ENCODE measurements at regions not wholly inside any gene's neighbourhood (a gene's known extent, or its start where the extent isn't known, plus 50 kb on each side); places are given as distances from the start of the nearest gene placed in this dataset.

DNA sequence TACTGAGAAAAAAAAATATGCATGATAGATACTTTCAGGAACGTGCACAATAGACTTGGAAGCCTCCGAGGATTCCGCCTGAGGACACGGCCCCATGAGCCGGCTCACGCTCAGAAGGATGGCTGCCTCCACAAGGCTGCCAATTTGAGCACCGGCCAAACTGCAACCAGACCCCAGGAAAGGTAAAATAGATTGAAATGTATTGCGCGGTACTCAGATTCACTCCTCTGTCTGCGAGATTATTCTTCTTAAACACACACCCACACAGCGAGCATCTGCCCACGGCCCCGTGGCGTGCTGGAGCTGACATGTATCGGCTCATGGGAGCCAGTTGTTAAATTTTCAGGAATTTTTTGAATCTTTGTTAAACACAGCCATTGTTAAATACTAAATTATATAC, 653.2 kb upstream of the MKI67 start:
- no peak for DNase-seq

DNA sequence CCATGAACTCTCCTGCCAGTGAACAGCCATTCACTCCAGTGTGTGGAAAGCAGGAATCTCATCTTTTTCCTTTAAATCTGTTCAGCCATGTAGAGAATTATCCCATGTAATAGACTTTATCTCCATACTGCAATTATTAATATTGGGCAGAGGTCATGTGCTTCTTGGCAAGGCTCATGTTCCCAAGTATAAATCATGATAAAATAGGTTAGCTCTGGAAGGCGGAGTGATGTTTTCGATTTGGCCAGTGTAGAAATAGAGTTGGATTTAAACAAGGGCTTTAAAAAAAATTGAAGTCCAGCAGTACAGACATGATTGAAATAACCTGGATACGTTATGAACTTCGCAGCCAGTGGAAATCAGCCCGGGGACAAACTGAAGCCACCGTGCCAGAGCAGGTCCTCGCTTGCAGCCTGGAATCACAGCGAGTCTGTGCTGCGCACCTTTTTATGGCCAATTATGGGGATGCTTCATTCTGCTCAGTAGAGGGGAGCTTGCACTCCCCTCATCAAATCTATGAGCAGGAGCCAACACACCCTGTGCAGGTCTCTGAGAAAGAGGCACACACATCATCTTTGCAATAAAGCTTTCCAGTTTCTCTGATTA, 654.0 kb upstream of the MKI67 start:
- no peak for DNase-seq

DNA sequence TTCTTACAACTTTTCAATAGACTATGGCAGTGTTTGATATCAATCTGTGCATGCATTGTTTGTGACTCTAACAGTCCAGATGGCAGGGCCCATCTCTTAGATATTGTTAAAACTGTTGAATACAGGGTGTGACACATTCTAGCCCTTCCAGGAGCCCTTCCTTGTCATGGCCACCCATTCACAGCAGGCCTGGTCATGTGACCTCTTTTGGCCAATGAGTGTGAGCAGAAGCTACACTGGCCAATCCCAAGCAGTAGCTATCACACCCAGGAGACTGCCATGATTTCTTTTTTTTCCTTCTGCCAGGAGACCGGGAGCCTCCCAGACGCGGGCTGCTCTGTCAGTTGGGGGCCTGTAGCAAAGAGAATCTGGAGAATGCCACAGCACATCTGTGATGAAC, 655.4 kb upstream of the MKI67 start:
- no peak for DNase-seq

DNA sequence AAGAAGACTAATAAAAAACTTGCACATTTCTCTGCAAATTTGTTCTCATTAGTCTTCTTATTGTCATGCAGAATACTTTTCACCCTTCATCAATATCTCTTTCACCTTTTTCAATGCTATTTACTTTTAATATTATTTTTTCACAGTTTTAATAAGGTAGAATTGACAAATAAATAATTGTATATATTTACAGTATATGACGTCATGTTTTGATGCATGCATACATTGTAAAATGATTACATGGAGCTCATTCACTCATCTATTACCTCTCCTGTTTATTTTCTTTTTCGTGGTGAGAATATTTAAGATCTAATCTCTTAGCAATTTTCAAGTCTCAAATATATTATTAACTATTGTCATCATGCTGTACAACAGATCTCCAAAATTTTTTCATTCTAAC, 658.2 kb upstream of the MKI67 start:
- no peak for DNase-seq

DNA sequence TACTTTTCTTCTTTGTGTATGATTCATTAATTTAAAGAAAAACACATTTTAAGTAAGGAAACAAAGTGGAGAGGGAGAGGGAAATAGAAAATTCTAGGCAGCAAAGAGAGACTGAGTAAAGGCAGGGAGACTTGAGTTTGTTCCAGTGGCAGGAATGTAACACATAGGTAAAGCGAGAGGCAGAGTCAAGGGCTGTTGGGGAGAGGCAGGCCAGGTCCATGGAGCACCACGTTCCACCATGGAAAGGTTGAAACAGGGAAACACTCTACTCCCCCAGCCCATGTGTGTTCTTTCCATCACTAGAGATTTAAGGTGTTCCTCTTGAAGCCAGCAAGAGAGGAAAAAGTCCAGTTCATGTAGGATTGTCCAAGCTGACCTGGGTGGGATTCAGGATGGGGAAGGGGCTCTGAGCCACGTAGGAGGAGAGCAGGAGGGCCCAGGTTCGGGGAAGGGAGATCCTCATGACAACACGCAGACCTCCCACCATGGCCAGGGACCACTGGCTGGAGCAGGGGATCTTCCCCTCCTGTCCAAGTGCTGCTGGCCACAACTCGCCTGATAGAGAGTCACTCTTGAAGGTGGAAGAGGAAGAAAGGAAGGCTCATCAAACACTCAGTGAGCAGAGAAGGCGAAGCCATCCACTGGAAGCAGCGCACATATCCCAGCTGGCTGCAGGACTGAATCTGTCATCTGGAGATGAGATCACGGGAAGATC, 666.4 kb upstream of the MKI67 start:
- no peak for DNase-seq

DNA sequence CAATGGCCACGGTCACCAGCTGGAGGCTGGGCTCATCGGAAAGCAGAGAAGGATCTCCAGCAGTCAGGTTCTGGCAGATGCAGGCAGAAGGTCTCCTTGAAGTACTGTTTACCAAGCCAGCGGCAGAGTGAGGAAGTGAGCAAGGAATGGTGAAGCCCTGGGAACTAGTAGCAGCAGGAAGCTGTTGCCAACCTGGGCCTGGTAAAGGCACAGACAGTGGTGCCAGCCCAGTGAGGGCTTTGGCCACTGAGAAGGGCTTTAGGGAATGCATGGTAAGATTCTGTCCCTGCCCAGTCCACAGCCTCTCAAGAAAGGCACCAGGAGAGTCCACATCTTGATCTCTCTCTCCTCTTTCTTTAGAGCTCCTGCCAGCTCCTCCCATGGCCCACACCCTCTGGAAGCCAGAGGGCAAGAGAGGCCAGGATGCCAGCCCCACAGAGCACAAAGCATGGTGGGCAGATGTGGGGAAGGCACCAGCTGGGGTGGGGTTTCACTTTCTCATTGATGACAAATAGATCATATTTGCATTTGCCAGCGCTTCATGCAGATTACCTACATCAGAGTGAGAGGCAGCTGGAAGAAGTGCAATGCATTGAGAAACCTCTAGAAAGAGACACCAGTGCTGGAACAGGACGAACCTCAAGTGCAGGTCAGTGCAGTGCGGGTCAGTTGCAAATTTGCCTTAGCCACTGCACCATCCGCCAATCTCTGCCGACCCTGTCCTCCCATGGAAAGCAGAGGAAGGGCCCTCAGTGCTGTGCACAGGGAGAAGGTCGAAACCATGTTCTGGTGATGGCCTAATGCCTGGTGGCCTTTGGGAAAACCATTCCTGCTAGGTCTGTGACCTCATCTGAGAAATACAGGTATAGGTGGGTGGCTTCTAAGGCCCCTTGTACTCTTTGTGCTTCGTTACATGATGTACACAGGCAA, 667.8 kb upstream of the MKI67 start:
- no peak for DNase-seq

DNA sequence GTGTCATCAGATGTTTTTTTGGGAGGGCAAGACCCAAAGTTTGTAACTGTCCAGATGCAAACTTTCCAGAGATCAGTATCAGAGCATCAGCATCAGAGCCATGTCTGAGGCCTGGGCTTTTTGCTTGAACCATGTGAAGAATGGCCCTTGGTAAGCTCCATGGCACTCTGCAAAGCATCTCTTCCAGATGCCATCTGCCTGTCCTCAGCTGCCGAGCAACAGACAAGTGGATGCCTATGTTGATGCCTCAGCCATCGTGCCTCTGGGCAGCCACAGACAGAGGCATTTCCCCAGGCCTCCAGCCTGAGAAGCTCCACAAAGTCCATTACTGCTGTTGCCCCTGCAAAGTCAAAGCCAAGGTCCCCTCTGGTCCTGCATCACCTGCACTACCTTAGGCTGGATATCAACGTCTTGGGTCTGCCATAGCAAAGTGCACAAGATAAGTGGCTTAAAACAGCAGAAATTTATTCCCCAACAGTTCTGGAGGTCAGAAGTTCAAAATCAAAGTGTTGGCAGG, 670.2 kb upstream of the MKI67 start:
- no peak for DNase-seq

DNA sequence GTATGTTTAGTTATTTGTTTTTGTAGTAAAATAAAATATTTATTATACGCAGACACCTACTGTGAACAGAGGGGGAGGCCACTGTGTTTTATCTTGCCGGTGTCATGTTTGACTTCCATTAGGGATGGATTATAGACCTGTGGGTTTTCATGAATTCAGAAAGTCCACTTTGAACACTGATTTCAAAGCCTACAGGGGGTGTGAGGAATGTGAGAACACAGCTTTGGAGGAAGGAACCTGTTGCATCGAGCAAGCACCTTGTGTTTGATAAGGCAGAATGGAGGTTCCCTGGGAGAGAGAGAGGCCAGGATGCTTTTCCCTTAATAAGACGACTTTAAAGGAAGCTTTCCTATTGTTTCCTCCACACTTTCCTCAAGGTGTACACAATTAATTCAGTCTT, 665.0 kb upstream of the MGMT start:
- DNase-seq: no peak

DNA sequence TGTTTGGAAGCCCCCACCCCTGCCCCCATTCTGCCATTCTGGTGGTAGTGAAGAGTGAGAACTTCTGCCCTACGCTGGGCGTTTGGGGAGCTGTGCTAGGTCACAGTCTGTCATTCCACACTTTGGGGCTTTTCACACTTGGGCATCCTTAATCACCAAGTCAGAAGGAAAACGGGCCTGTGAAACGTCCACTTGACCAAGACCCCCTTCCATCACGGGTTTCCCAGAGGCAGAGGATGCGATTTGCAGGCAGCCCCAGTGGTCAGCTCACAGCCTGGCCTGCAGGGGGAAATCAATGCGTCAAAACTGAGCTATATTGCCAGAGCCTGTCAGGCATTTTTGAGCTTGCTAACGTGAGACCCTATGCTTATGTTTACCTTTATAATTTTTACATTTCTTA, 663.3 kb upstream of the MGMT start:
- DNase-seq: no peak

DNA sequence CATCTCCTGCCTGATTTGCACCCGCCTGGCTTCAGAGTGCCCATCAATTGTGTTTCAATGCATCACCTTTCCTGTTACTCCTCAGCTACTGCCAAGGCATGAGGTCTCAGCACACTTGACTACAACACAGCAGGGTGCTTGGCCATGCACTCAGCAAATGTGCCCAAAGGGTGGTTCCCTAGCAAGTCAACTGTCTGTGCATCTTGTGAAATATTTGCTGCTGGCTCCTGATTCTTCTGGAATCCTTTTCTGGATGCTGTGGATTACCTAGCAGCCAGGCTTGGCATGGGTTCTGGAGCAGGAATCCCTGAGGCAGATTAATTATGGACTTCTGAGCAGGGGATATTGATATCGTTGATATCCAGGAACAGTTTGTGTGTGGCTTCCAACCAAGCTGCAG, 662.6 kb upstream of the MGMT start:
- DNase-seq: no peak

DNA sequence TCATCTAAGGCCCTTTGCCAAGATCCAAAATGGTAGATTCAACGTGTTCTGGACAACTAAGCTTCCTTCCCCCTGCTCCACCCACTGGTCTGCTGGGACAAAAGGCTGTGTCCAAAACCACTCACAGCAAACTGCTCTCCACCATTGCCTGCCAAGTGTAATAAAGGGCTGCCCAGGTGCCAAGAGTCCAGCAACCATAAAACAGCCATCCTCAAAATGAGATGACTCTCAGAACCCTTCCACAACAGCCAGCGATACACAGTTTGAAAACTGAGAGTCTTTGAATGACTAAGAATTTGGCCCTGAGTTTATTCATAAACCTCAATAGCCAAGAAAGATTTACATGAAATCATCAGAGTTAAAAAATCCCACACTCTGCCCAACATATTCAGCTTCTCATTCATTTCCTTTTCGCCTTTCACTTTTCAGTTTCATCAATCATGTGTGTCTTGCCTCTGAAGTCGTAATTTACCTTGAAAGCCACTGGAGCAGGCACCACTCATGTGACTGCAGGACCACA, 658.1 kb upstream of the MGMT start:
- DNase-seq: no peak

DNA sequence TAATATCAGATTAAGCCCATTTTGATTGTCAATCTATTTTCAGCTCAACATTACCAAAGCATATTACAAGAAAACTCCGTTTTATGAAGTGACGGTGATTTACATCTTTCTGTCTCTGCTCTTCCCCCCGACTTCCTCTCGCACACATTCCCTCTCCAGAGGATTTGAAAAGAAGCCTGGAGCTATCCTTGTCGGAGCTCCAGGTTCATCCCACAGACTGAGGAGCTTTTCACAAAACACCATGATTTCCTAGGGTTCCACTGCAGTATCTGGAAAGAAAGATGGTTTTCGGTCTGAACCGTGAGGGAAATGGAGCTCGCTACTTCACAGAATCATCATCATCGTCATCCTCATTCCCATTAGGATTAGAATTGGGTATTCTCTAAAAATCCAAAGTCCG, 655.5 kb upstream of the MGMT start:
- no peak for DNase-seq

DNA sequence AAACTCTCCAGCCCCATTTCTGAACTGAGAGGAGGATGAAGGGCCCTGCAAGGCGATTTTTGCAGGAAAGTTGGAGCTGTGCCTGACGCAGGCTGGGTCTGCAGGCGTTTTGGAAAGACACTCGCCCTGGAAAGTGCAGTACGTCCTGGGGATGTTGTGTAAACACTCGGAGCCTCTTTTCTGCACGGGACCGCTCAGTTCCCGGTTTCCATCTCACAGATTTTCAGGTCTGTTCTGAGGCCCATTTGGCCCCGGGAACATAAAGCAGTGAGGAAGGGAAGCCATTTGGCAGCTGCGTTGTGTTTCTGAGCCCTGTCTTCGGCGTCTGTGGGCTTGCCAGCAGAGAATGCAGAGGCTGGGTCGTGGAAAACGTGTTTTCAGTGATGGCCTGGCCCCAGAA, 655.0 kb upstream of the MGMT start:
- DNase-seq: no peak

DNA sequence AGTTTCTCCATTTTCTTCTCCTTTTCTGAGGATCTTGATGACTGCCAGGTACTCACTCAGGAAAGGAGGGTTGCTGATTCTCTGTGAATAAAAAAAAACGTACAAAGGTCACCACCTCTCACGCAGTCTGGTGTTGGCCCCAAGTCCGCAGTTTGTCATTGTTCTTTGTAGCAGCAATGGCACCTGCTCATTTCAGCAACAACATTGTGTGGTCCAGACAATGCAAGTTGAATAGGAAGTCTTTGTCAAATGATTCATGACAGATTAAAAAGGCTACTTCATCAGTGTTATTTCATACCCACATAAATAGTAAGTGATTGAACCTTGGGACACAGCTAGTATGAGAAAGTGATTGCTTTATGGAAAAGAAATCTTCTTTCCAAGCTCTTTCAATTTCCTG, 653.5 kb upstream of the MGMT start:
- DNase-seq: no peak

DNA sequence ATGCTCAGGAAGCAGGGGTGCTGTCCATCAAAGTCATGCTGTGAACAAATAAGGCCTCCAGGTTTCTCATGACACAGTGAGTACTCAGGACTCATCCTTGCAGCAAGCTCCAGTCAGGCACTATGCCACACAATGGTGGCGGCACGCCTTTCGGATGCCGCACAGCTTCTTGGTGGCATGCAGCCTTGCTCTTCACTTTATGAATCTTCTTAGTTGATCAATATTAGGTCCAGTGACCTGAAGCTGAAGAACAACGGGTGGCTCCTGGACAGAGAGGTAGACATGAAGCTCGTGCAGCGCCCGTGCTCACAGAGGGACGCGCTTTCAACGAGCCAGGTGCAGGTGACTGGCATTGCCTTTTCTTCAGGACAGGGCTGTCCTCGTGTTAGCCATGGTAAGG, 653.0 kb upstream of the MGMT start:
- no peak for DNase-seq

DNA sequence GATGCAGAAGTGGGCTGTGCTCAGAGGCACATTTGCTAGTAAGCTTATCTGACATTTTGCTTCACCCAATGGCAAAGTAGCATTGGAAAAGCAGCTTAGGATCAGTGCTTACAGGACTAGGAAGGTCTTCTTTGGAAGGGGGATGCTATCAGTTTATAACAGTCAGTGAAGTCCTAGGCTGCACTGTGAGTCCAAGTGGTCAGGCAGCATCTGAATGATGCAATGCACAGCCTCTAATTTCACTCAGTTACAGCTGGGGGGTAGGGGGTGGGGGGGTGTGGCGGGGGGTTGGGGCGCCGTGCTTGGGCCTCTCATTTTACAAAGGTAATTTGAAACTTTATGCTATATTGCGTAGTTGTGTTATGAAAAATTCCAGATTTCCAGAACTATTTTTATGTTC, 652.3 kb upstream of the MGMT start:
- DNase-seq: no peak

DNA sequence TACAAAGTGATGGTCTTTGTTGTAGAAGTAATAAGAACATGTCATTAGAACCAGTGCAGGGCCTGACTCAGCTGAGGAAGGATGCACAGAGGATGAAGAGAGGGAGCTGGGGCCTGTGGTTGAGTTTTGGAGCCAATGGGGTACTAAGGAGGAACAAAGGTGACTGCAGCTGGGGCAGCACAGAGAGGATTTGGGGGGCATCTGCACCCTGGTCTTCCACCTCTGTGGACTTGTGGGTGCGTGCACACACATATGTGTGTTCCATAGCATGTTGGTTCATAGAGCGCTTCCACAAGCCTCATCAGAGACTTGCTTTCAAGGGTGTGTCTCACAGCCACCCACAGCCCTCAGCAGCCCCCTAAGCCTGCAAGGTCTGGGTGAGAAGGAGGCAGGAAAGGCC, 650.3 kb upstream of the MGMT start:
- DNase-seq: no peak

DNA sequence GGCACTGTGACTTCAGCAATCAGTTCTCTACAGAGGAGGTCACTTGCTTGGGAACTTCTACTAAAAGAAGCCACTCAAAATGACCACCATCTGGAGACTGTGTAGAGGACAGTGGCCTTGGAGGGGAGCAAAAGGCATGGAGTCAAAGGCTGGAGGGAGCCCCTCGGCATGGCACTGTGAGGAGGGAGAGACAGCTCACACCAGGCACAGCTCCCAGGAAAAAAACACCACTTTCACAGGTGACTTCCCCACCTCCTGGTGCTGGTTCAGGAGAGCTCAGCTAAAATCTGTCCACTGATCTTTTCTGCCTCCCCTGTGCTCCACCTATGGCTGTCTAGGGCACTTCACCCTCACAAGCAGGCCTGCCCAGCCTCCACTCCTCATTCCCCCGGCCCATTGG, 649.4 kb upstream of the MGMT start:
- no peak for DNase-seq

DNA sequence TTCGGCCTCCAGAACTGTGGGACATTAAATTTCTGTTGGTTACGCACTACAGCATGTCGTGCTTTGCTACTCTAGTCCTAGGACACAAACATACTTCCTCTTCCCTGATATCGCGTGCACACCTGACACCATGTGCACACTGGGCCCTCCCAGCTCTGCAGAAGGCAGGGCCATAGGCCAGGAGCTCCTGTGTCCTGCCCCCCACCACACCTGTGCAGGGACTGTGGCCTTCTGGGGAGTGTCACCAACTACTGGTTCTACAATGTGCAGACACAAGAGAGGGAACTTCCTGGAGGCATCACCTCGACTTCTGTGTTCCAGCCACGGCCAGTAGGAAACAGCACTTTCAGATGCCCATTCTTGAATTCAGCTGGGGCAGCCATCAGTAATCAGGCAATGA, 646.4 kb upstream of the MGMT start:
- DNase-seq: no peak

DNA sequence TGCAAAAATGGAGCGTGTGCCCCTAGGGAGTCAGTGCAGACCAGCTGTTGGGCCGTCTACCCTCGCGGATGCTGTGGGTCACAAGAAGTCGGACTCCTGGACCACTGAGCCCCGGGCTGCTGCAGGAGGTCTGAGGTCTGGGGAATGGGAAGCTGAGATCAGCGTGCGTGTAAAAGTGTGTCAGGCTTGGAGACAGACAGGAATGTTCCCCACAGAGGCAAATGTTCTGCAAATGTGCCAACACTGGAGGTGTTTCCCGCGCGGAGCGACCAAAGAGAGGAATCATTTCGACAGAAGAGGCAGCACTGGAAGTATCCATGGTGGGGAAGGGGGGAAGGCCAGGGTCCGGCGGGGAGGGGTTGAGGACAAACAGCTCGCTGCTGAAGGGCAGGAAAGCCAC, 643.8 kb upstream of the MGMT start:
- DNase-seq: no peak

DNA sequence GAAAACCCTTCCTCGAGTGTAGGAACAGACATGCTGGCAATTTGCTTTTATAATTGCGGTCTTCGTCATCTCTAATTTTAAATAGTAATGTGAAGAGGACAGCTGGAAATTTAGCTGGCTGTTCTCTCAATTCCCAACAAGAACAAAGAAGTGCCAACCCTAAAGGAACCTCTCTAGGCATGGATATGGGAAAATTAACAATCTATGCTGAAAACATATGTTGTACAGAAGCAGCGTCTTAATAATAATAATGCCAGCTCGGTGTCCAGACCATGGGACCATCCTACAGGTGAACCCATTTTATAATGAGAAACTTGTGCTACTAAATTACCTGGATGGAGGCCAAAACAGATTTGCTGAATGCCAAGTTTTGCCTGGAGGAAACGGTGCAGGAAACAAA, 641.4 kb upstream of the MGMT start:
- no peak for DNase-seq

DNA sequence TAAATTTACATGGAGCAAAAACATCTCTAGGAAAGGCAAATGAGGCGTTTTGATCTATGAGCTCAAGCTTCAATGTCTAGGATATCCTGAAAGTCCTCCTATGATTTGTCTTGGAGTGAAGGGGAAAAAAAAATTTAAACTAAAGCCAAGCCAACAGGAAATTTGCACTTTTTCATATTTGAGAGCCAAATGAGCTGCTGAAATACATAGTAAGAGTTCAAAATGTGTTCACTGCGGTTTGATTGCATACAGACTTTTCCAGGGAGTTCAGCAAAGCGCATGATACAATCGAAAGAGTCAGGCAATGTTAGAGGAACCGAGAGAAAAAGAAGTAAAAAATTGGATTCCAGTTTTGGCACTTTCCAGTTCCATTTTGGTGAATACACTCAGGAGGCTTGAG, 633.4 kb upstream of the MGMT start:
- DNase-seq: no peak

DNA sequence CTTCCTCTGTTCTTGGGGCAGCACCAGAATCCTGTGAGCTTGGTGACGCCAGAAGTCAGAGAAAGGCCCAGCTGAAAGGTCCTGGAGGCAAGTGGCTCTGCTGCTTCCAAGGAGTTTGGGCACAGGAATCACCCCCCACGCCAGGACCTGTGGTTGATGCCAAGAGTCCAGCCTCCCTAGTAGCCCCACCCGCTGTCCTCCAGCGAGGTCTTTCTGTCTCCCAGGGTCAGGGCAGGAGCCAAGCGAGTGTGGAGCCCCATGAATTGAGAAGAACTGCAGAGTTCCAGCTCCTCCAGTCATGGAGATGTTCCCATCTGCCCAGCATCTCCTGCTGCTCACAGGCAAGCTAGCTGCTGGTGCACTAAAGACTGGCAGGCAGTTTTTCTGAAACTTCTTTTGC, 631.7 kb upstream of the MGMT start:
- DNase-seq: no peak

DNA sequence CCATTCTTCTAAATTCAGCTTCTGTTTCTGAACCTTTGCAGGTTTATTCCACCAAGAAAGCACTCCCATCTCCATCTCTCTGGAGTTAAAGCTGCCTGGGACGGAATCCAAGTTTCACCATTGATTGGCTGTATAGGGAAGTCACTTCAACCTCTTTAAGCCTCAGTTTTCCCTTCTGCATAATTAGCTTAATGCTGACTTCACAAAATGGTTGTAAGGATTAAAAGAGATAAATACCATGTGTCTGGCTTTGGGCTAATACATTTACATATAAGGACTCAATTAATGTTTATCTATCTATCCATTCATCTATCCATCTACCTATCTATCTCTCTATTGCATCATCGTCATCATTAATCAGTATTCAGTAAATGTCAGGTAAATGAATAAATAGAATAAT, 629.6 kb upstream of the MGMT start:
- DNase-seq: no peak

Measured in NCI-H187 (cell line).